ENCODE measurements at regions not wholly inside any gene's neighbourhood (a gene's known extent, or its start where the extent isn't known, plus 50 kb on each side); places are given as distances from the start of the nearest gene placed in this dataset.
"Not testable (repeated sequence)": the region's sequence is repeated elsewhere in the genome, so short reads cannot be mapped to it uniquely, and the experiment has no call there.

DNA sequence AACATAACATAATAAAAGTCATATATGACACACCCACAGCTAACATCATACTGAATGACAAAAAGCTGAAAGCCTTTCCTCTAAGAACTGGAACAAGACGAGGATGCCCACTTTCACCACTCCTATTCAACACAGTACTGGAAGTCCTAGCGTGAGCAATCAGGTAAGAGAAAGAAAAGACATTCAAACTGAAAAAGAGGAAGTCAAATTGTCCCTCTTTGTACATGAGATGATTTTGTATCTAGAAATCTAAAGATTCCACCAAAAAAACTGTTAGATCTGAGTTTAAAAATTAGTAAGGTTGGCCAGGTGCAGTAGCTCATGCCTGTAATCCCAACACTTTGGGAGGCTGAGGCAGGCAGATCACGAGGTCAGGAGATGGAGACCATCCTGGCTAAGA, 70.1 kb upstream of the PROKR2 start:
- not testable (repeated sequence) for DNase-seq

- not testable (repeated sequence) for DNase-seq
These were observed 64.8 kb upstream of the PROKR2 start for GRCh38 chr20:5381527-5381926.

- DNase-seq: no peak
These were observed 60.7 kb upstream of the PROKR2 start for GRCh38 chr20:5377484-5377883.

DNA sequence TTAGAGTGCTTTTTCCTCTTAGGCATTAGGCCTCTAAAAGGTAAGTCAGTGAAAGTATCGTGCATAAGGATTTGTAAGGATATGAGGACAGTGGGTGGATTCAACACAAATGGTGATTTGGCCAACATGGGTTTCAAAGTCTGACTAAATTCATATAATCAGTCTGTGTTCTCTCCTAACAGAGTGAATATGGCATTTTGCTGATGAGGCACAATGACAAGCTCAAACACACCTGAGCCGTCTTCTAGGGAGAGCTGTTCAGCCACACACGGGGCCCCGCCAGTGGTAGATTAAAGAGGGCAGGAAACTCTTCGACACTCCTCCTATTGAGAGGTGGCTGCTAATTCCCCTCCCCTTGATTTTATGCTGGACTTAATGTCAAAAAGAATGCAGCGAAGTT, 59.5 kb upstream of the PROKR2 start:
- DNase-seq: no peak

GRCh38 chr20:5374171-5374570, 57.4 kb upstream of the PROKR2 start:
- DNase-seq: no peak

- DNase-seq: no peak
These were observed 55.6 kb upstream of the PROKR2 start for GRCh38 chr20:5372371-5372770.

DNA sequence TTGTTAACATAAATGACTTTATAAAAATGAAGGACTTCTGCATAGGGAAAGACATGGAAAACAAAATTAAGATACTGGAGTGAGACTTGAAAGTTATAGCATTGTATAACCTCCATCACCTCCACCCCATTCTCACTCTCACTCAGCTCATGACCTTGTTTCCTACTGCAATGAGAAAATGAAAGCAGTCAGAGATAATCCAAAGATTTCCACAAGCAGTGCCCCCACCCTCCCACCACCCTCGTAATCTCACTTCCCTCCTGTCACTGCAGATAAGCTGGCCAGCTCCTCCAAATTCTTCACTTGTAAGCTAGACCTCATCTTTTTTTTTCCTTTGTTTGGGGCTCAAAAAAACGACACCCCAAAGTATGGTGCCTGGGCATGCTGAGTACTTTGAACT, 52.9 kb upstream of the PROKR2 start:
- no peak for DNase-seq
